PC-9 (cell line): ENCODE measurements at regions not wholly inside any gene's neighbourhood (a gene's known extent, or its start where the extent isn't known, plus 50 kb on each side); places are given as distances from the start of the nearest gene placed in this dataset.
"Not testable (repeated sequence)": the region's sequence is repeated elsewhere in the genome, so short reads cannot be mapped to it uniquely, and the experiment has no call there.

Experiments used
- EZH2 ChIP-seq: fragments of 200-600 bp; sonication (generic); IDR thresholded peaks from 2 replicates; pipeline ENCODE4 v1.8.0; 2017; ENCODE audit warnings: antibody characterized with exemption, low read depth
- TF ChIP-seq, protein P1 (sequence below): fragments of 200-600 bp; sonication (generic); conservative IDR thresholded peaks from 2 replicates; pipeline ENCODE4 v1.6.1; 2017; ENCODE audit warnings: mixed run types, antibody characterized with exemption, mild to moderate bottlenecking, moderate library complexity

DNA sequence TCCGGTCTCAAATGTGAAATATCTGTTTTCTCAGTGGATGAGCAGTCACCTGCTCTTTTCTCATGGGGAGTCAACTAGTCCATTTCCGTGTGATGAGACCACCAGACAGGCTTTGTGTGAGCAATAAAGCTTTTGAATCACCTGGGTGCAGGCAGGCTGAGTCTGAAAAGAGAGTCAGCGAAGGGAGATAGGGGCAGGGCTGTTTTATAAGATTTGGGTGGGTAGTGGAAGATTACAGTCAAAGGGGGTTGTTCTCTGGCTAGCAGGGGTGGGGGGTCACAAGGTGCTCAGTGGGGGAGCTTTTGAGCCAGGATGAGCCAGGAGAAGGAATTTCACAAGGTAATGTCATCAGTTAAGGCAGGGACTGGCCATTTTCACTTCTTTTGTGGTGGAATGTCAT lies 176.5 kb upstream of the SERPINE2 start:
- TF ChIP-seq, protein P1, sequence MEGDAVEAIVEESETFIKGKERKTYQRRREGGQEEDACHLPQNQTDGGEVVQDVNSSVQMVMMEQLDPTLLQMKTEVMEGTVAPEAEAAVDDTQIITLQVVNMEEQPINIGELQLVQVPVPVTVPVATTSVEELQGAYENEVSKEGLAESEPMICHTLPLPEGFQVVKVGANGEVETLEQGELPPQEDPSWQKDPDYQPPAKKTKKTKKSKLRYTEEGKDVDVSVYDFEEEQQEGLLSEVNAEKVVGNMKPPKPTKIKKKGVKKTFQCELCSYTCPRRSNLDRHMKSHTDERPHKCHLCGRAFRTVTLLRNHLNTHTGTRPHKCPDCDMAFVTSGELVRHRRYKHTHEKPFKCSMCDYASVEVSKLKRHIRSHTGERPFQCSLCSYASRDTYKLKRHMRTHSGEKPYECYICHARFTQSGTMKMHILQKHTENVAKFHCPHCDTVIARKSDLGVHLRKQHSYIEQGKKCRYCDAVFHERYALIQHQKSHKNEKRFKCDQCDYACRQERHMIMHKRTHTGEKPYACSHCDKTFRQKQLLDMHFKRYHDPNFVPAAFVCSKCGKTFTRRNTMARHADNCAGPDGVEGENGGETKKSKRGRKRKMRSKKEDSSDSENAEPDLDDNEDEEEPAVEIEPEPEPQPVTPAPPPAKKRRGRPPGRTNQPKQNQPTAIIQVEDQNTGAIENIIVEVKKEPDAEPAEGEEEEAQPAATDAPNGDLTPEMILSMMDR, result not testable (repeated sequence)
- TF ChIP-seq EZH2, result not testable (repeated sequence)
